DOHH2 (cell line): ENCODE measurements at regions not wholly inside any gene's neighbourhood (a gene's known extent, or its start where the extent isn't known, plus 50 kb on each side); places are given as distances from the start of the nearest gene placed in this dataset.

ENCODE experiments used
- H3F3A ChIP-seq: fragments of 200-600 bp; sonication (generic), shearing (Covaris generic); 2 replicates; pipeline ENCODE4 v1.6.0; 2016; ENCODE audit warnings: antibody characterized with exemption, mild to moderate bottlenecking; ENCODE audit not compliant: control insufficient read depth, insufficient read depth
- H3K27ac ChIP-seq: fragments of 200-600 bp; sonication (generic); 2 replicates; pipeline ENCODE4 v1.5.1; 2014; ENCODE audit warnings: low read depth, mild to moderate bottlenecking, low read length, moderate library complexity
- H3K27me3 ChIP-seq: fragments of 200-600 bp; sonication (generic); 2 replicates; pipeline ENCODE4 v1.6.1; 2014; ENCODE audit warnings: mild to moderate bottlenecking, low read length, mixed read lengths; ENCODE audit not compliant: control insufficient read depth
- H3K36me3 ChIP-seq: fragments of 200-600 bp; sonication (generic); 2 replicates; pipeline ENCODE4 v1.6.1; 2014; ENCODE audit warnings: mild to moderate bottlenecking, low read length, moderate library complexity, mixed read lengths; ENCODE audit not compliant: control insufficient read depth
- H3K4me1 ChIP-seq: fragments of 200-600 bp; sonication (generic); 2 replicates; pipeline ENCODE4 v1.6.1; 2014; ENCODE audit warnings: mild to moderate bottlenecking, low read length, mixed read lengths; ENCODE audit not compliant: control insufficient read depth
- H3K4me2 ChIP-seq: fragments of 200-600 bp; sonication (generic); 2 replicates; pipeline ENCODE4 v1.6.0; 2014; ENCODE audit warnings: mild to moderate bottlenecking, low read length, moderate library complexity
- H3K4me3 ChIP-seq: fragments of 200-600 bp; sonication (generic); 2 replicates; pipeline ENCODE4 v1.5.1; 2014; ENCODE audit warnings: mild to moderate bottlenecking, low read length, mixed read lengths
- H3K79me2 ChIP-seq: fragments of 200-600 bp; sonication (generic); 2 replicates; pipeline ENCODE4 v1.6.1; 2014; ENCODE audit warnings: mild to moderate bottlenecking, low read length, mixed read lengths; ENCODE audit not compliant: control insufficient read depth
- H3K9me2 ChIP-seq: fragments of 200-600 bp; sonication (generic); replicated peaks from 2 replicates; pipeline ENCODE4 v1.6.1; 2014; ENCODE audit warnings: mild to moderate bottlenecking, low read length, mixed read lengths; ENCODE audit not compliant: control insufficient read depth
- H3K9me3 ChIP-seq: fragments of 200-600 bp; sonication (generic); 2 replicates; pipeline ENCODE4 v1.6.1; 2014; ENCODE audit warnings: antibody characterized with exemption, low read length, mixed read lengths; ENCODE audit not compliant: control insufficient read depth, insufficient read depth
- H4K20me1 ChIP-seq: fragments of 200-600 bp; sonication (generic); 2 replicates; pipeline ENCODE4 v1.6.0; 2014; ENCODE audit warnings: low read depth, mild to moderate bottlenecking, antibody characterized with exemption, low read length, moderate library complexity; ENCODE audit not compliant: control insufficient read depth, insufficient read depth
- EZH2phosphoT487 ChIP-seq: fragments of 200-600 bp; sonication (generic); IDR thresholded peaks from 2 replicates; pipeline ENCODE4 v1.6.1; 2017; ENCODE audit warnings: borderline replicate concordance, mild to moderate bottlenecking, antibody characterized with exemption, low read length, moderate library complexity, mixed read lengths
- TF ChIP-seq, protein P1 (sequence below): fragments of 200-600 bp; sonication (generic); IDR thresholded peaks from one replicate; pipeline ENCODE4 v1.5.1; 2014; ENCODE audit warnings: antibody characterized with exemption, mild to moderate bottlenecking, low read depth, low read length; ENCODE audit not compliant: poor library complexity, severe bottlenecking

- Histone ChIP-seq H3K4me3 (no peak overlapping the region), H3F3A (no peaks in the 10 kb centered on the region), H3K36me3 (no peaks in the 10 kb centered on the region), H3K4me2 (no peak overlapping the region), H4K20me1 (no peaks in the 10 kb centered on the region), H3K79me2 (no peaks in the 10 kb centered on the region), H3K27ac (no peak overlapping the region), H3K9me3 (no peaks in the 10 kb centered on the region), H3K27me3 (no peaks in the 10 kb centered on the region), H3K9me2 (no peaks in the 10 kb centered on the region), H3K4me1 (no peaks in the 10 kb centered on the region)
- no peak for TF ChIP-seq EZH2phosphoT487
- TF ChIP-seq, protein P1, sequence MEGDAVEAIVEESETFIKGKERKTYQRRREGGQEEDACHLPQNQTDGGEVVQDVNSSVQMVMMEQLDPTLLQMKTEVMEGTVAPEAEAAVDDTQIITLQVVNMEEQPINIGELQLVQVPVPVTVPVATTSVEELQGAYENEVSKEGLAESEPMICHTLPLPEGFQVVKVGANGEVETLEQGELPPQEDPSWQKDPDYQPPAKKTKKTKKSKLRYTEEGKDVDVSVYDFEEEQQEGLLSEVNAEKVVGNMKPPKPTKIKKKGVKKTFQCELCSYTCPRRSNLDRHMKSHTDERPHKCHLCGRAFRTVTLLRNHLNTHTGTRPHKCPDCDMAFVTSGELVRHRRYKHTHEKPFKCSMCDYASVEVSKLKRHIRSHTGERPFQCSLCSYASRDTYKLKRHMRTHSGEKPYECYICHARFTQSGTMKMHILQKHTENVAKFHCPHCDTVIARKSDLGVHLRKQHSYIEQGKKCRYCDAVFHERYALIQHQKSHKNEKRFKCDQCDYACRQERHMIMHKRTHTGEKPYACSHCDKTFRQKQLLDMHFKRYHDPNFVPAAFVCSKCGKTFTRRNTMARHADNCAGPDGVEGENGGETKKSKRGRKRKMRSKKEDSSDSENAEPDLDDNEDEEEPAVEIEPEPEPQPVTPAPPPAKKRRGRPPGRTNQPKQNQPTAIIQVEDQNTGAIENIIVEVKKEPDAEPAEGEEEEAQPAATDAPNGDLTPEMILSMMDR, result no peak
Measured at GRCh38 chr6:147642458-147642857, 134.0 kb downstream of the SAMD5 start.

GRCh38 chr6:147643341-147644200 lies 135.1 kb downstream of the SAMD5 start:
- Histone ChIP-seq H3K27me3 (no peaks in the 10 kb centered on the region), H3K9me2 (no peaks in the 10 kb centered on the region), H3K4me1 (no peaks in the 10 kb centered on the region), H3K79me2 (no peaks in the 10 kb centered on the region), H3K9me3 (no peaks in the 10 kb centered on the region), H3F3A (no peaks in the 10 kb centered on the region), H3K36me3 (no peaks in the 10 kb centered on the region), H3K4me2 (no peak overlapping the region), H4K20me1 (no peaks in the 10 kb centered on the region), H3K4me3 (no peak overlapping the region), H3K27ac (no peak overlapping the region)
- TF ChIP-seq, protein P1, result no peak
- no peak for TF ChIP-seq EZH2phosphoT487

GRCh38 chr6:147648916-147649315 lies 140.4 kb downstream of the SAMD5 start:
- TF ChIP-seq, protein P1, result no peak
- no peak for TF ChIP-seq EZH2phosphoT487
- no peak overlapping the region for H3K4me2 ChIP-seq
- H3K9me3 ChIP-seq, result no peaks in the 10 kb centered on the region
- no peaks in the 10 kb centered on the region for H3K27me3 ChIP-seq
- H3K79me2 ChIP-seq, result no peaks in the 10 kb centered on the region
- no peaks in the 10 kb centered on the region for H3K4me1 ChIP-seq
- H4K20me1 ChIP-seq, result no peaks in the 10 kb centered on the region
- H3K4me3 ChIP-seq, result no peak overlapping the region
- H3K36me3 ChIP-seq, result no peaks in the 10 kb centered on the region
- no peaks in the 10 kb centered on the region for H3F3A ChIP-seq
- no peak overlapping the region for H3K27ac ChIP-seq
- H3K9me2 ChIP-seq, result no peaks in the 10 kb centered on the region
